WERI-Rb-1 (cell line): ENCODE measurements at regions not wholly inside any gene's neighbourhood (a gene's known extent, or its start where the extent isn't known, plus 50 kb on each side); places are given as distances from the start of the nearest gene placed in this dataset.

Experiments
- DNase-seq: peaks from one replicate; pipeline ENCODE4 v3.0.0-alpha.2; 2020
- H3K27ac ChIP-seq: fragments of 250-450 bp; sonication (Bioruptor Pico); 2 replicates; pipeline ENCODE4 v1.5.1; 2020; ENCODE audit warnings: mild to moderate bottlenecking, moderate library complexity
- H3K27me3 ChIP-seq: fragments of 250-450 bp; sonication (Bioruptor Pico); 2 replicates; pipeline ENCODE4 v1.5.1; 2021; ENCODE audit warnings: mild to moderate bottlenecking, low read depth, moderate library complexity; ENCODE audit not compliant: insufficient read depth, severe bottlenecking
- H3K36me3 ChIP-seq: fragments of 250-450 bp; sonication (Bioruptor Pico); 2 replicates; pipeline ENCODE4 v1.5.1; 2020; ENCODE audit warnings: mild to moderate bottlenecking, moderate library complexity
- H3K4me3 ChIP-seq: 2 replicates; pipeline ENCODE4 v1.5.1; 2011; ENCODE audit warnings: low read depth, mild to moderate bottlenecking, control low read depth, low read length
- H3K9me3 ChIP-seq: fragments of 250-450 bp; sonication (Bioruptor Pico); 2 replicates; pipeline ENCODE4 v1.5.1; 2021; ENCODE audit warnings: mild to moderate bottlenecking, moderate library complexity; ENCODE audit not compliant: severe bottlenecking
- CTCF ChIP-seq: IDR thresholded peaks from 2 replicates; pipeline ENCODE4 v1.5.1; 2011; ENCODE audit warnings: low read depth, mild to moderate bottlenecking, control low read depth, inconsistent platforms, low read length

- TF ChIP-seq CTCF: no peak
- no peaks in the 10 kb centered on the region for H3K27me3 ChIP-seq
- no peak for DNase-seq
- H3K36me3 ChIP-seq: no peaks in the 10 kb centered on the region
- no peaks in the 10 kb centered on the region for H3K9me3 ChIP-seq
- no peak overlapping the region for H3K27ac ChIP-seq
- no peak overlapping the region for H3K4me3 ChIP-seq
Measured at GRCh38 chr4:116531026-116531425, 554.4 kb downstream of the TRAM1L1 start.

GRCh38 chr4:116530048-116530447, 555.3 kb downstream of the TRAM1L1 start:
- Histone ChIP-seq H3K36me3 (no peaks in the 10 kb centered on the region), H3K27me3 (no peaks in the 10 kb centered on the region), H3K4me3 (no peak overlapping the region), H3K27ac (no peak overlapping the region), H3K9me3 (no peaks in the 10 kb centered on the region)
- DNase-seq: no peak
- TF ChIP-seq CTCF: no peak

- TF ChIP-seq CTCF: no peak
- DNase-seq: no peak
- Histone ChIP-seq H3K27ac (no peak overlapping the region), H3K27me3 (no peaks in the 10 kb centered on the region), H3K4me3 (no peak overlapping the region), H3K9me3 (no peaks in the 10 kb centered on the region), H3K36me3 (no peaks in the 10 kb centered on the region)
Measured at GRCh38 chr4:116529129-116529528, 556.2 kb downstream of the TRAM1L1 start.

- Histone ChIP-seq H3K36me3 (no peaks in the 10 kb centered on the region), H3K27ac (no peak overlapping the region), H3K4me3 (no peak overlapping the region), H3K27me3 (no peaks in the 10 kb centered on the region), H3K9me3 (no peaks in the 10 kb centered on the region)
- no peak for DNase-seq
- TF ChIP-seq CTCF: no peak
Measured at GRCh38 chr4:116522922-116523321, 562.5 kb downstream of the TRAM1L1 start.

GRCh38 chr4:116520886-116521285, 564.5 kb downstream of the TRAM1L1 start:
- TF ChIP-seq CTCF: no peak
- Histone ChIP-seq H3K27me3 (no peaks in the 10 kb centered on the region), H3K36me3 (no peaks in the 10 kb centered on the region), H3K27ac (no peak overlapping the region), H3K9me3 (no peaks in the 10 kb centered on the region), H3K4me3 (no peak overlapping the region)
- no peak for DNase-seq

- no peaks in the 10 kb centered on the region for H3K9me3 ChIP-seq
- H3K4me3 ChIP-seq: no peak overlapping the region
- no peak for TF ChIP-seq CTCF
- H3K27me3 ChIP-seq: no peaks in the 10 kb centered on the region
- H3K36me3 ChIP-seq: no peaks in the 10 kb centered on the region
- no peak overlapping the region for H3K27ac ChIP-seq
- no peak for DNase-seq
Measured at GRCh38 chr4:116516711-116517110, 568.7 kb downstream of the TRAM1L1 start.
